Panc1 (cell line): ENCODE measurements at regions not wholly inside any gene's neighbourhood (a gene's known extent, or its start where the extent isn't known, plus 50 kb on each side); places are given as distances from the start of the nearest gene placed in this dataset.

Experiments
- CTCF ChIP-seq: fragments of 450-650 bp; IDR thresholded peaks from 2 replicates; pipeline ENCODE4 v1.5.1; 2017; ENCODE audit warnings: mild to moderate bottlenecking
- POLR2AphosphoS5 ChIP-seq: IDR thresholded peaks from 2 replicates; pipeline ENCODE4 v1.6.1; 2012; ENCODE audit warnings: mild to moderate bottlenecking, low read depth, low read length, moderate library complexity
- REST ChIP-seq, 2 experiments: IDR thresholded peaks; 2 replicates each; pipeline ENCODE4 v1.6.1; 2011 to 2012; ENCODE audit warnings: low read depth in 2 of 2, control low read depth in 1 of 2, low read length in 1 of 2, mild to moderate bottlenecking in 1 of 2, moderate library complexity in 1 of 2; ENCODE audit not compliant: insufficient read depth in 1 of 2
- SIN3A ChIP-seq: IDR thresholded peaks from 2 replicates; pipeline ENCODE4 v1.6.1; 2012; ENCODE audit warnings: low read depth, mild to moderate bottlenecking, low read length, moderate library complexity, borderline replicate concordance; ENCODE audit not compliant: insufficient read depth
- TCF7L2 ChIP-seq: IDR thresholded peaks from 2 replicates; pipeline ENCODE4 v1.6.1; 2011; ENCODE audit warnings: mild to moderate bottlenecking, low read depth, low read length, inconsistent platforms

GRCh38 chr17:33739714-33740113, 446.6 kb upstream of the ASIC2 start:
- TF ChIP-seq CTCF: no peak
- no peak for TF ChIP-seq SIN3A
- no peak for TF ChIP-seq REST (IDR thresholded peaks at IDR 0.05; ENCODE audit: insufficient read depth in 1 of 2, low read depth in 2 of 2, low read length in 1 of 2)
- TF ChIP-seq POLR2AphosphoS5: no peak
- TF ChIP-seq TCF7L2: no peak
